ENCODE measurements at regions not wholly inside any gene's neighbourhood (a gene's known extent, or its start where the extent isn't known, plus 50 kb on each side); places are given as distances from the start of the nearest gene placed in this dataset.

GRCh38 chr5:111929867-111930266 lies 172.9 kb upstream of the NREP start:
- TF ChIP-seq CTCF (IDR thresholded peaks at IDR 0.05; ENCODE audit: poor library complexity, severe bottlenecking) (no peak), RAD21 (conservative IDR thresholded peaks at IDR 0.05) (no peak), EZH2 (IDR thresholded peaks at IDR 0.05; ENCODE audit: borderline replicate concordance, insufficient read depth, low read length, poor library complexity, severe bottlenecking) (no peak), EP300 (conservative IDR thresholded peaks at IDR 0.05; ENCODE audit: poor library complexity, severe bottlenecking) (no peak), POLR2AphosphoS5 (IDR thresholded peaks at IDR 0.05) (no peak)
- TF ChIP-seq, protein P1, sequence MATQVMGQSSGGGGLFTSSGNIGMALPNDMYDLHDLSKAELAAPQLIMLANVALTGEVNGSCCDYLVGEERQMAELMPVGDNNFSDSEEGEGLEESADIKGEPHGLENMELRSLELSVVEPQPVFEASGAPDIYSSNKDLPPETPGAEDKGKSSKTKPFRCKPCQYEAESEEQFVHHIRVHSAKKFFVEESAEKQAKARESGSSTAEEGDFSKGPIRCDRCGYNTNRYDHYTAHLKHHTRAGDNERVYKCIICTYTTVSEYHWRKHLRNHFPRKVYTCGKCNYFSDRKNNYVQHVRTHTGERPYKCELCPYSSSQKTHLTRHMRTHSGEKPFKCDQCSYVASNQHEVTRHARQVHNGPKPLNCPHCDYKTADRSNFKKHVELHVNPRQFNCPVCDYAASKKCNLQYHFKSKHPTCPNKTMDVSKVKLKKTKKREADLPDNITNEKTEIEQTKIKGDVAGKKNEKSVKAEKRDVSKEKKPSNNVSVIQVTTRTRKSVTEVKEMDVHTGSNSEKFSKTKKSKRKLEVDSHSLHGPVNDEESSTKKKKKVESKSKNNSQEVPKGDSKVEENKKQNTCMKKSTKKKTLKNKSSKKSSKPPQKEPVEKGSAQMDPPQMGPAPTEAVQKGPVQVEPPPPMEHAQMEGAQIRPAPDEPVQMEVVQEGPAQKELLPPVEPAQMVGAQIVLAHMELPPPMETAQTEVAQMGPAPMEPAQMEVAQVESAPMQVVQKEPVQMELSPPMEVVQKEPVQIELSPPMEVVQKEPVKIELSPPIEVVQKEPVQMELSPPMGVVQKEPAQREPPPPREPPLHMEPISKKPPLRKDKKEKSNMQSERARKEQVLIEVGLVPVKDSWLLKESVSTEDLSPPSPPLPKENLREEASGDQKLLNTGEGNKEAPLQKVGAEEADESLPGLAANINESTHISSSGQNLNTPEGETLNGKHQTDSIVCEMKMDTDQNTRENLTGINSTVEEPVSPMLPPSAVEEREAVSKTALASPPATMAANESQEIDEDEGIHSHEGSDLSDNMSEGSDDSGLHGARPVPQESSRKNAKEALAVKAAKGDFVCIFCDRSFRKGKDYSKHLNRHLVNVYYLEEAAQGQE (IDR thresholded peaks at IDR 0.05; ENCODE audit: borderline replicate concordance): no peak

Data from neural cell (in vitro differentiated cells).